ENCODE measurements at regions not wholly inside any gene's neighbourhood (a gene's known extent, or its start where the extent isn't known, plus 50 kb on each side); places are given as distances from the start of the nearest gene placed in this dataset.

DNA sequence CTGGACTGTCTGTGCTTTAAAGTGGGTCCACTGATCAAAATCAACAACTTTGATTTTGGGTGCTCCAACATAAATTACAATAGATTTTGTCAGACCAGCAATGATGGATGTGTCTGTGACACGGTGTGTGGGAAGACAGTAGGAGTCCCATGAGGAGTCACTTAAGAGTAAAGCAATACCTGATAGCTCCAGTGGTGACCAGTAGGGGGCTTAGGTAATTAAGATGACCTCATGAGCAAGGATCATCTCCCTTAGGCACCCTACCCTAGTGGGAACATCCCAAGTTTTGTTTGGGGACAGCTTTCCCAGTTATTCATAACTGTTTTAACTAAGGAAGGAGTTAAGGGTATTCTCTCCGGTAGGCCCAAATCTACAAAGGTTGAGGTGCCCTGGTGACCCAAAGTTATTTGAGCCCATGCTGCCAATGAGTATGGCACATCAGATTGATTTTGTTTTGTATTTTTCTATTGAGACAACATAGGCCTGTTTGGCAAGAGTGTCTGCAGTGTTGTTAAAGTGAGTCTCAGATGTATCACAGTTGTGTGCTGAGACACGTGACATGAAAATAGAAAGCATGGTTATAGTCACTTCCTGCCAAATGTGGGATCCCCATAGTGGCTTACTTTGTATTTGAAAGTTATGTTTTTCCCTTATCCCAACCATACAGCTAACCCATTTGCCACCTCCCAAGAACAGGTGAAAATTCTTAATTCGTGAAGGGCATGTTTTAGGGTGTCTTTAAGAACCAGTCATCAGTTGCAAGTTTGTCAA is 1337.6 kb upstream of the SLC39A10 start (continued):
- TF ChIP-seq JUND (IDR thresholded peaks at IDR 0.05; ENCODE audit: low read length) (peak; percentile 62; the same call in 1 of the 2 replicates), CBX5 (IDR thresholded peaks at IDR 0.05; ENCODE audit: low read depth, low read length) (no peak)
